IMR-90 (cell line): ENCODE measurements at regions not wholly inside any gene's neighbourhood (a gene's known extent, or its start where the extent isn't known, plus 50 kb on each side); places are given as distances from the start of the nearest gene placed in this dataset.

Experiments used
- ATAC-seq: fragments of 200-7000 bp; cut with Tn5 transposase; 2 replicates; pipeline ENCODE4 v1.9.1; 2020; ENCODE audit warnings: low read depth, mild to moderate bottlenecking, moderate library complexity
- BruUV-seq: library from RNA; stranded (reverse); fragments of 400-500 nt; replicated peaks from 2 replicates; lab custom pipeline; 2021; lab: Mats Ljungman, UMichigan
- CTCF ChIA-PET: fragments of 300-600 bp; formaldehyde crosslinking; extraction: SDS; loops from one replicate; lab custom pipeline; 2021; ENCODE audit warnings: antibody characterized with exemption; lab: Yijun Ruan, JAX
- POLR2A ChIA-PET: fragments of 300-600 bp; sonication (Branson Sonifier 250); formaldehyde crosslinking; loops from one replicate; lab custom pipeline; 2022; ENCODE audit warnings: antibody characterized with exemption; ENCODE audit not compliant: unreplicated experiment; lab: Charles Lee
- DNase-seq: peaks from one replicate; pipeline ENCODE4 v3.0.0; 2013
- H2AFZ ChIP-seq: replicated peaks from 2 replicates; pipeline ENCODE3; 2013; ENCODE audit warnings: low read length, mild to moderate bottlenecking; ENCODE audit not compliant: poor library complexity
- H2AK5ac ChIP-seq: 2 replicates; pipeline ENCODE4 v1.6.1; 2013; ENCODE audit warnings: low read depth, low read length, inconsistent platforms
- H2AK9ac ChIP-seq: replicated peaks from 2 replicates; pipeline ENCODE3; 2013; ENCODE audit warnings: mild to moderate bottlenecking, low read depth, low read length, moderate library complexity; ENCODE audit not compliant: poor library complexity
- H2BK120ac ChIP-seq: 2 replicates; pipeline ENCODE4 v1.6.1; 2013; ENCODE audit warnings: low read depth, low read length, inconsistent platforms
- H2BK15ac ChIP-seq: 3 replicates; pipeline ENCODE4 v1.6.1; 2013; ENCODE audit warnings: low read depth, low read length, inconsistent platforms
- H2BK20ac ChIP-seq: 2 replicates; pipeline ENCODE4 v1.6.1; 2013; ENCODE audit warnings: low read depth, mild to moderate bottlenecking, inconsistent platforms, low read length, moderate library complexity
- H2BK5ac ChIP-seq: 2 replicates; pipeline ENCODE4 v1.6.1; 2013; ENCODE audit warnings: mild to moderate bottlenecking, low read depth, low read length, inconsistent platforms; ENCODE audit not compliant: poor library complexity, severe bottlenecking
- H3K14ac ChIP-seq: replicated peaks from 2 replicates; pipeline ENCODE4 v1.6.1; 2013; ENCODE audit warnings: low read depth, low read length, inconsistent platforms
- H3K18ac ChIP-seq: 2 replicates; pipeline ENCODE4 v1.6.1; 2013; ENCODE audit warnings: low read depth, low read length, control low read depth
- H3K23ac ChIP-seq: 2 replicates; pipeline ENCODE4 v1.6.1; 2013; ENCODE audit warnings: low read depth, low read length, inconsistent platforms
- H3K27ac ChIP-seq: 2 replicates; pipeline ENCODE4 v1.5.1; 2013; ENCODE audit warnings: mild to moderate bottlenecking, control low read depth, low read length; ENCODE audit not compliant: insufficient read depth
- H3K27me3 ChIP-seq: 2 replicates; pipeline ENCODE4 v1.6.1; 2013; ENCODE audit warnings: low read length; ENCODE audit not compliant: control insufficient read depth, insufficient read depth
- H3K36me3 ChIP-seq: 2 replicates; pipeline ENCODE4 v1.6.1; 2013; ENCODE audit warnings: low read length, mixed read lengths; ENCODE audit not compliant: control insufficient read depth, insufficient read depth
- H3K4ac ChIP-seq: 2 replicates; pipeline ENCODE4 v1.6.1; 2013; ENCODE audit warnings: low read depth, low read length, inconsistent platforms
- H3K4me1 ChIP-seq: 2 replicates; pipeline ENCODE4 v1.6.1; 2013; ENCODE audit warnings: low read length, mixed read lengths; ENCODE audit not compliant: control insufficient read depth, insufficient read depth
- H3K4me2 ChIP-seq: 2 replicates; pipeline ENCODE4 v1.6.1; 2013; ENCODE audit warnings: low read depth, mild to moderate bottlenecking, control low read depth, low read length, moderate library complexity
- H3K4me3 ChIP-seq: 2 replicates; pipeline ENCODE4 v1.5.1; 2013; ENCODE audit warnings: low read depth, mild to moderate bottlenecking, control low read depth, low read length, moderate library complexity; ENCODE audit not compliant: insufficient read depth
- H3K56ac ChIP-seq: 2 replicates; pipeline ENCODE4 v1.6.1; 2013; ENCODE audit warnings: low read length, inconsistent platforms; ENCODE audit not compliant: insufficient read depth; ENCODE audit errors: extremely low read depth
- H3K79me1 ChIP-seq, 2 experiments: 2 replicates each; pipeline ENCODE4 v1.6.1; 2013; ENCODE audit warnings: low read length in 2 of 2, inconsistent platforms in 1 of 2, low read depth in 1 of 2
- H3K9ac ChIP-seq: 2 replicates; pipeline ENCODE4 v1.6.1; 2013; ENCODE audit warnings: low read depth, low read length, control low read depth
- H3K9me1 ChIP-seq: 2 replicates; pipeline ENCODE4 v1.6.1; 2013; ENCODE audit warnings: low read length, inconsistent platforms; ENCODE audit not compliant: insufficient read depth
- H3K9me3 ChIP-seq: 2 replicates; pipeline ENCODE4 v1.6.1; 2013; ENCODE audit warnings: low read length; ENCODE audit not compliant: control insufficient read depth, insufficient read depth
- H4K20me1 ChIP-seq: 2 replicates; pipeline ENCODE4 v1.6.1; 2013; ENCODE audit warnings: low read length, inconsistent platforms; ENCODE audit not compliant: insufficient read depth
- H4K5ac ChIP-seq: 2 replicates; pipeline ENCODE4 v1.6.1; 2013; ENCODE audit warnings: mild to moderate bottlenecking, low read depth, low read length, control low read depth
- H4K8ac ChIP-seq, 2 experiments: 2 replicates each; pipeline ENCODE4 v1.6.1; 2013; ENCODE audit warnings: low read depth in 2 of 2, low read length in 2 of 2, control low read depth in 1 of 2, inconsistent platforms in 1 of 2
- H4K91ac ChIP-seq: 2 replicates; pipeline ENCODE4 v1.6.1; 2013; ENCODE audit warnings: low read depth, low read length, inconsistent platforms; ENCODE audit not compliant: insufficient read depth
- BHLHE40 ChIP-seq: fragments of 150-350 bp; IDR thresholded peaks from 2 replicates; pipeline ENCODE4 v1.6.1; 2016; ENCODE audit warnings: mild to moderate bottlenecking, low read depth, low read length
- FOS ChIP-seq: fragments of 150-350 bp; IDR thresholded peaks from 2 replicates; pipeline ENCODE4 v1.6.1; 2016; ENCODE audit warnings: low read depth, low read length
- MAZ ChIP-seq: IDR thresholded peaks from 2 replicates; pipeline ENCODE4 v1.6.1; 2012; ENCODE audit warnings: low read depth, mild to moderate bottlenecking, low read length, improper control_type of control experiment, moderate library complexity, borderline replicate concordance
- MXI1 ChIP-seq: IDR thresholded peaks from 2 replicates; pipeline ENCODE4 v1.6.1; 2012; ENCODE audit warnings: low read depth, mild to moderate bottlenecking, low read length, moderate library complexity, borderline replicate concordance
- NFE2L2 ChIP-seq: fragments of 150-350 bp; IDR thresholded peaks from 2 replicates; pipeline ENCODE4 v1.6.1; 2016; ENCODE audit warnings: low read depth, mild to moderate bottlenecking, low read length
- RAD21 ChIP-seq: IDR thresholded peaks from 2 replicates; pipeline ENCODE4 v1.6.1; 2012; ENCODE audit warnings: low read length, improper control_type of control experiment
- RCOR1 ChIP-seq: IDR thresholded peaks from 2 replicates; pipeline ENCODE4 v1.6.1; 2012; ENCODE audit warnings: mild to moderate bottlenecking, low read length, improper control_type of control experiment; ENCODE audit not compliant: insufficient replicate concordance
- SMC3 ChIP-seq: fragments of 150-350 bp; IDR thresholded peaks from 2 replicates; pipeline ENCODE4 v1.6.1; 2016; ENCODE audit warnings: low read depth, mild to moderate bottlenecking, antibody characterized with exemption, low read length, moderate library complexity
- WGBS, 2 experiments: methylation state at CpG; one replicate each; pipeline versions ENCODE4 v1.1.5 to v1.1.7; 2013; ENCODE audit warnings: missing lambda C conversion rate in 2 of 2; ENCODE audit not compliant: insufficient read length in 1 of 2; ENCODE audit errors: extremely low coverage in 2 of 2; 5-methylcytosine and 5-hydroxymethylcytosine counted together
- dilution Hi-C: fragments of 300-500 bp; cut with HindIII; formaldehyde crosslinking; loops from one replicate; pipeline ENCODE4 v1.14.3; 2018; ENCODE audit warnings: low sequenced_read_pairs; ENCODE audit not compliant: unreplicated experiment
- in situ Hi-C: fragments of 300-500 bp; cut with MboI; formaldehyde crosslinking; loops from 3 replicates; pipeline ENCODE4 v1.14.3; 2019; ENCODE audit warnings: low sequenced_read_pairs, inconsistent platforms, mixed read lengths
- intact Hi-C: fragments of 100-400 bp; cut with micrococcal nuclease; formaldehyde crosslinking; loops from 2 replicates; pipeline ENCODE4 v1.10.0; 2022
- TF ChIP-seq, protein P1 (sequence below): conservative IDR thresholded peaks from 2 replicates; pipeline ENCODE4 v1.5.1; 2012; ENCODE audit warnings: mild to moderate bottlenecking, low read depth, low read length, improper control_type of control experiment
- TF ChIP-seq, protein P2 (sequence below): fragments of 150-350 bp; IDR thresholded peaks from 2 replicates; pipeline ENCODE4 v1.6.1; 2017; ENCODE audit warnings: mild to moderate bottlenecking, antibody characterized with exemption, low read length, low read depth

DNA sequence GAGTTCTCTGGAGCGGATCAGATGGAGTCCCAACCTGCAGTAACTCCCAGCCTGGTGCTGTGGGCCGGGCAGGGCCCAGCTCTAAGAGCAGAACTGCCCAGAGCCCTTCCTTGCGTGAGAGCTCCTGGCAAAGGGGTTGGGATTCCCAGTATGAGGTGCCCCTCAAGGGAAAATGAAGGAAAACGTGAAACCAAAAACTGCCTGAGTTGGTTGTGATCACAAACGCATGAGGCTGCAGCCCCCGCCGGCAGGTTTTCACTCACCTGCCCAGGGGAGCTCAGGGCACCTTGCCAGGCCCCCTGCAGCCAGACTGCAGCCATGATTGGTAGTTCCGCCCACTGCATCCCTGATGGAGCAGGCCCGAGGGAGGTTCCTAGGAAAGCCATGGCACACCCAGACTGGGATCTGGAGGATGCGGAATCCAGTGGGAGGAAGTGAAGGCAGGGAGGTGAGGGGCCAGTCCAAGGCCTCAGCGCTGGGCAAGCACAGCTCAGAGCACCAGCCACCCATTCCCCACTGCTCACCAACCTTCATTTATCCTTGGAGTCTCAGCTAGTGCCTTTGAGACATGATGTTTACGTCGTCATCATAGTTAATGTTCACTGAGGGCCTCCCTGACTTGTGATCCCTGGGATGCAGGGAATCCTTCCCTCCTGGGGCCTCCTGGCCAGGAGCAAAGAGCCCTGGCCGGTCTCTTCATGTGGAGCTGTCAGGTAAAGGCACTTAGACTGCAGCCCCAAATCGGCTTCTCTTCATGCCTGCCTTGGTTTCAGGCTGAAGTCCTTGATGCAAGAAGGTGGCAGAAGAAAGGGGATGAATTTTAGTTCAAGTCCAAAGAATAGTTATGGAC lies 103.2 kb downstream of the INHBB start:
- H2BK5ac ChIP-seq, result no peak overlapping the region
- no peak overlapping the region for H3K56ac ChIP-seq
- peaks cover 7% of the 10 kb centered on the region for H3K4me1 ChIP-seq
- H3K4ac ChIP-seq, result no peak overlapping the region
- no peak overlapping the region for H3K27ac ChIP-seq
- H3K27me3 ChIP-seq, result peaks cover 22% of the 10 kb centered on the region
- in situ Hi-C loops, result no loop called here
- H4K91ac ChIP-seq, result no peak overlapping the region
- no peaks in the 10 kb centered on the region for H3K79me1 ChIP-seq
- H4K5ac ChIP-seq, result no peak overlapping the region
- no peak for ATAC-seq
- no peak overlapping the region for H3K23ac ChIP-seq
- H3K4me3 ChIP-seq, result no peak overlapping the region
- no peak overlapping the region for H3K4me2 ChIP-seq
- POLR2A ChIA-PET, result no interaction called here
- intact Hi-C loops, result no loop called here
- no peak overlapping the region for H2BK20ac ChIP-seq
- no peaks in the 10 kb centered on the region for H3K9me3 ChIP-seq
- no peaks in the 10 kb centered on the region for H3K36me3 ChIP-seq
- WGBS, 2 experiments, result 68% methylated on average over 8 of the region's 15 CpGs; no CpG with 5 or more reads in 1 of the 2 experiments
- H2AK9ac ChIP-seq, result no peak overlapping the region
- dilution Hi-C loops, result no loop called here
- H2BK120ac ChIP-seq, result no peak overlapping the region
- H2AFZ ChIP-seq, result no peak overlapping the region
- TF ChIP-seq, protein P1, sequence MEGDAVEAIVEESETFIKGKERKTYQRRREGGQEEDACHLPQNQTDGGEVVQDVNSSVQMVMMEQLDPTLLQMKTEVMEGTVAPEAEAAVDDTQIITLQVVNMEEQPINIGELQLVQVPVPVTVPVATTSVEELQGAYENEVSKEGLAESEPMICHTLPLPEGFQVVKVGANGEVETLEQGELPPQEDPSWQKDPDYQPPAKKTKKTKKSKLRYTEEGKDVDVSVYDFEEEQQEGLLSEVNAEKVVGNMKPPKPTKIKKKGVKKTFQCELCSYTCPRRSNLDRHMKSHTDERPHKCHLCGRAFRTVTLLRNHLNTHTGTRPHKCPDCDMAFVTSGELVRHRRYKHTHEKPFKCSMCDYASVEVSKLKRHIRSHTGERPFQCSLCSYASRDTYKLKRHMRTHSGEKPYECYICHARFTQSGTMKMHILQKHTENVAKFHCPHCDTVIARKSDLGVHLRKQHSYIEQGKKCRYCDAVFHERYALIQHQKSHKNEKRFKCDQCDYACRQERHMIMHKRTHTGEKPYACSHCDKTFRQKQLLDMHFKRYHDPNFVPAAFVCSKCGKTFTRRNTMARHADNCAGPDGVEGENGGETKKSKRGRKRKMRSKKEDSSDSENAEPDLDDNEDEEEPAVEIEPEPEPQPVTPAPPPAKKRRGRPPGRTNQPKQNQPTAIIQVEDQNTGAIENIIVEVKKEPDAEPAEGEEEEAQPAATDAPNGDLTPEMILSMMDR, result no peak
- TF ChIP-seq FOS (no peak), RAD21 (no peak), MXI1 (no peak), SMC3 (no peak), NFE2L2 (no peak), RCOR1 (no peak), MAZ (no peak), BHLHE40 (no peak)
- TF ChIP-seq, protein P2, sequence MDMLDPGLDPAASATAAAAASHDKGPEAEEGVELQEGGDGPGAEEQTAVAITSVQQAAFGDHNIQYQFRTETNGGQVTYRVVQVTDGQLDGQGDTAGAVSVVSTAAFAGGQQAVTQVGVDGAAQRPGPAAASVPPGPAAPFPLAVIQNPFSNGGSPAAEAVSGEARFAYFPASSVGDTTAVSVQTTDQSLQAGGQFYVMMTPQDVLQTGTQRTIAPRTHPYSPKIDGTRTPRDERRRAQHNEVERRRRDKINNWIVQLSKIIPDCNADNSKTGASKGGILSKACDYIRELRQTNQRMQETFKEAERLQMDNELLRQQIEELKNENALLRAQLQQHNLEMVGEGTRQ, result no peak
- H3K9me1 ChIP-seq, result peaks cover 8% of the 10 kb centered on the region
- no peaks in the 10 kb centered on the region for H4K20me1 ChIP-seq
- H4K8ac ChIP-seq, result no peak overlapping the region
- H3K14ac ChIP-seq, result no peak overlapping the region
- H2BK15ac ChIP-seq, result no peak overlapping the region
- DNase-seq, result no peak
- H2AK5ac ChIP-seq, result no peak overlapping the region
- BruUV-seq, result no TSS peak
- CTCF ChIA-PET, result no interaction called here
- no peak overlapping the region for H3K9ac ChIP-seq
- H3K18ac ChIP-seq, result no peak overlapping the region
